ENCODE measurements at regions not wholly inside any gene's neighbourhood (a gene's known extent, or its start where the extent isn't known, plus 50 kb on each side); places are given as distances from the start of the nearest gene placed in this dataset.

DNA sequence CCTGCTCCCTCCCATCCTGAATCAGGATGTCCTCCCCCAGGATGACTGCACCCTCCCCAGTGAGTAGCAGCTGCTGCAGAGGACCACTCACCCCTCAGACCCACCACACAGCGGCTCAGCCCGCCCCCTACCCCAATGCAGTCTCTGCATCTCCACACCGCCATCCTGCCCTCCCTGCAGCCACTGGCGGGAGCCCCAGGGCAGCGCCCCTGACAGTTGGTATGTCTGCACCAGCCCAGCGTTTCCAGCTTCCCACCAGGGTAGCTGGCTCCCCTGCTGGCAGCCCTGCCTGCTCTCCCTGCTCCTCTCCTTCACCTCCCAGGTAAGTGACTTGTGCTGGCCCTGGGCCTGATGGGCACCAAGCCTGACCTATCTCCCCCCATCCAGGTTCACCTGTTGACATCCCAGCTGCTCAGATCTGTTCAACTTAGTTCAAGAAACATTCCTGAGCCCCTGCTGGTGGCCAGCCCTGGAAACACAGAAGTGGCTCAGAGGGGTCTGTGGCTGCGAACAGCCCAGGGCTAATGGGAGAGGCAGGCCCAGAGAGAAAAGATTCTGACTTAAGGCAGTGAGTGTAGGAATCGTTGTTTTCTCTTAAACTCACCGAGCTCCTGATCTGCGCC, 117.7 kb upstream of the RAB6C start:
- no peak for TF ChIP-seq POLR2AphosphoS5 (IDR thresholded peaks at IDR 0.05)
- TF ChIP-seq, protein P1, sequence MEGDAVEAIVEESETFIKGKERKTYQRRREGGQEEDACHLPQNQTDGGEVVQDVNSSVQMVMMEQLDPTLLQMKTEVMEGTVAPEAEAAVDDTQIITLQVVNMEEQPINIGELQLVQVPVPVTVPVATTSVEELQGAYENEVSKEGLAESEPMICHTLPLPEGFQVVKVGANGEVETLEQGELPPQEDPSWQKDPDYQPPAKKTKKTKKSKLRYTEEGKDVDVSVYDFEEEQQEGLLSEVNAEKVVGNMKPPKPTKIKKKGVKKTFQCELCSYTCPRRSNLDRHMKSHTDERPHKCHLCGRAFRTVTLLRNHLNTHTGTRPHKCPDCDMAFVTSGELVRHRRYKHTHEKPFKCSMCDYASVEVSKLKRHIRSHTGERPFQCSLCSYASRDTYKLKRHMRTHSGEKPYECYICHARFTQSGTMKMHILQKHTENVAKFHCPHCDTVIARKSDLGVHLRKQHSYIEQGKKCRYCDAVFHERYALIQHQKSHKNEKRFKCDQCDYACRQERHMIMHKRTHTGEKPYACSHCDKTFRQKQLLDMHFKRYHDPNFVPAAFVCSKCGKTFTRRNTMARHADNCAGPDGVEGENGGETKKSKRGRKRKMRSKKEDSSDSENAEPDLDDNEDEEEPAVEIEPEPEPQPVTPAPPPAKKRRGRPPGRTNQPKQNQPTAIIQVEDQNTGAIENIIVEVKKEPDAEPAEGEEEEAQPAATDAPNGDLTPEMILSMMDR (IDR thresholded peaks at IDR 0.05), result no peak
- no peak for TF ChIP-seq EP300 (IDR thresholded peaks at IDR 0.05)
- TF ChIP-seq POLR2A (IDR thresholded peaks at IDR 0.05), result no peak

Data from gastroesophageal sphincter (tissue), 3 donors.